Breast epithelium (tissue), 4 donors: ENCODE measurements at regions not wholly inside any gene's neighbourhood (a gene's known extent, or its start where the extent isn't known, plus 50 kb on each side); places are given as distances from the start of the nearest gene placed in this dataset.

Experiments used
- DNase-seq, 2 donors: peaks; one replicate each; pipeline ENCODE4 v3.0.0-alpha.2; 2019; ENCODE audit warnings: low spot score in 2 of 2
- H3K27ac ChIP-seq, 2 donors: fragments of 200-600 bp; sonication (generic) in 1 of 2; one replicate each; pipeline ENCODE4 v1.5.1; 2016 to 2019; ENCODE audit warnings: mild to moderate bottlenecking in 1 of 2
- H3K27me3 ChIP-seq, 2 donors: fragments of 200-600 bp; sonication (generic) in 1 of 2; one replicate each; pipeline versions ENCODE4 v1.5.1 to v1.6.0; 2017 to 2019; ENCODE audit warnings: control low read depth in 1 of 2, mild to moderate bottlenecking in 1 of 2
- H3K36me3 ChIP-seq: fragments of 200-600 bp; one replicate; pipeline ENCODE4 v1.5.1; 2019
- H3K4me1 ChIP-seq, 2 donors: fragments of 200-600 bp; sonication (generic); one replicate each; pipeline ENCODE4 v1.5.1; 2016 to 2019; ENCODE audit warnings: control low read depth in 1 of 2
- H3K4me3 ChIP-seq, 3 donors: fragments of 200-600 bp; sonication (generic); 1 replicate in 2 of 3; 2 replicates in 1 of 3; pipeline ENCODE4 v1.5.1; 2016 to 2019; ENCODE audit warnings: mild to moderate bottlenecking in 3 of 3, moderate library complexity in 2 of 3
- H3K9me3 ChIP-seq, 2 donors: fragments of 200-600 bp; sonication (generic) in 1 of 2; one replicate each; pipeline ENCODE4 v1.5.1; 2016 to 2019; ENCODE audit warnings: control low read depth in 1 of 2
- CTCF ChIP-seq, 3 donors: fragments of 450-650 bp; IDR thresholded peaks; one replicate each; pipeline ENCODE4 v1.5.1; 2016 to 2017; ENCODE audit warnings: antibody characterized with exemption in 3 of 3, mild to moderate bottlenecking in 3 of 3, moderate library complexity in 3 of 3
- POLR2A ChIP-seq: fragments of 450-650 bp; IDR thresholded peaks from one replicate; pipeline ENCODE4 v1.6.1; 2016; ENCODE audit warnings: antibody characterized with exemption, mild to moderate bottlenecking, moderate library complexity
- POLR2AphosphoS5 ChIP-seq, 3 donors: sonication (generic); formaldehyde crosslinking; IDR thresholded peaks; one replicate each; pipeline ENCODE4 v1.6.1; 2017; ENCODE audit warnings: antibody characterized with exemption in 3 of 3
- intact Hi-C: fragments of 100-400 bp; cut with DNase I; formaldehyde crosslinking; loops from one replicate; pipeline ENCODE4 v1.15.1; 2023; ENCODE audit warnings: low total_unique reads

GRCh38 chr3:86182606-86183005 is 808.3 kb downstream of the VGLL3 start:
- Histone ChIP-seq H3K9me3 (no peaks in the 10 kb centered on the region), H3K36me3 (no peaks in the 10 kb centered on the region), H3K4me1 (no peaks in the 10 kb centered on the region), H3K4me3 (no peak overlapping the region), H3K27ac (no peak overlapping the region), H3K27me3 (no peaks in the 10 kb centered on the region)
- no peak for DNase-seq
- intact Hi-C loops: no loop called here
- no peak for TF ChIP-seq POLR2AphosphoS5 (IDR thresholded peaks at IDR 0.05)
- no peak for TF ChIP-seq CTCF (IDR thresholded peaks at IDR 0.05)
- TF ChIP-seq POLR2A: no peak

- H3K27me3 ChIP-seq: no peaks in the 10 kb centered on the region
- no peak overlapping the region for H3K27ac ChIP-seq
- no peak for DNase-seq
- peak in 1 of 3 donors; percentile 13 for TF ChIP-seq CTCF (IDR thresholded peaks at IDR 0.05)
- TF ChIP-seq POLR2A: no peak
- TF ChIP-seq POLR2AphosphoS5 (IDR thresholded peaks at IDR 0.05): no peak
- no peaks in the 10 kb centered on the region for H3K4me1 ChIP-seq
- no peaks in the 10 kb centered on the region for H3K36me3 ChIP-seq
- intact Hi-C loops: no loop called here
- H3K9me3 ChIP-seq: no peaks in the 10 kb centered on the region
- no peak overlapping the region for H3K4me3 ChIP-seq
Measured at GRCh38 chr3:86180696-86181095, 810.3 kb downstream of the VGLL3 start.

- intact Hi-C loops: no loop called here
- TF ChIP-seq POLR2AphosphoS5 (IDR thresholded peaks at IDR 0.05) (no peak), POLR2A (no peak), CTCF (IDR thresholded peaks at IDR 0.05) (no peak)
- Histone ChIP-seq H3K4me1 (no peaks in the 10 kb centered on the region), H3K36me3 (no peaks in the 10 kb centered on the region), H3K9me3 (no peaks in the 10 kb centered on the region), H3K4me3 (no peak overlapping the region), H3K27me3 (no peaks in the 10 kb centered on the region), H3K27ac (no peak overlapping the region)
- DNase-seq: no peak
Measured at GRCh38 chr3:86178095-86178494, 812.9 kb downstream of the VGLL3 start.

- H3K36me3 ChIP-seq: no peaks in the 10 kb centered on the region
- no peaks in the 10 kb centered on the region for H3K4me1 ChIP-seq
- TF ChIP-seq POLR2AphosphoS5 (IDR thresholded peaks at IDR 0.05) (no peak), POLR2A (no peak), CTCF (IDR thresholded peaks at IDR 0.05) (no peak)
- no peak for DNase-seq
- H3K4me3 ChIP-seq: no peak overlapping the region
- H3K9me3 ChIP-seq: no peaks in the 10 kb centered on the region
- H3K27me3 ChIP-seq: no peaks in the 10 kb centered on the region
- no peak overlapping the region for H3K27ac ChIP-seq
- intact Hi-C loops: no loop called here
Measured at GRCh38 chr3:86176445-86176784, 814.5 kb downstream of the VGLL3 start.

GRCh38 chr3:86175593-86176444 is 815.1 kb downstream of the VGLL3 start:
- intact Hi-C loops: no loop called here
- DNase-seq: no peak
- no peak overlapping the region for H3K27ac ChIP-seq
- no peaks in the 10 kb centered on the region for H3K4me1 ChIP-seq
- no peak overlapping the region for H3K4me3 ChIP-seq
- H3K9me3 ChIP-seq: no peaks in the 10 kb centered on the region
- TF ChIP-seq POLR2AphosphoS5 (IDR thresholded peaks at IDR 0.05) (no peak), CTCF (IDR thresholded peaks at IDR 0.05) (no peak), POLR2A (no peak)
- H3K36me3 ChIP-seq: no peaks in the 10 kb centered on the region
- H3K27me3 ChIP-seq: no peaks in the 10 kb centered on the region
